H1 (cell line): ENCODE measurements at regions not wholly inside any gene's neighbourhood (a gene's known extent, or its start where the extent isn't known, plus 50 kb on each side); places are given as distances from the start of the nearest gene placed in this dataset.

Experiments
- CTCF ChIA-PET: fragments of 300-600 bp; sonication (Branson Sonifier 250); formaldehyde crosslinking; loops from one replicate; lab custom pipeline; 2021; ENCODE audit not compliant: partially characterized antibody; lab: Charles Lee
- POLR2A ChIA-PET: fragments of 300-600 bp; sonication (Branson Sonifier 250); formaldehyde crosslinking; loops from one replicate; lab custom pipeline; 2021; ENCODE audit warnings: inconsistent platforms; ENCODE audit not compliant: partially characterized antibody; lab: Charles Lee
- DNase-seq, 2 experiments: peaks; one replicate each; pipeline versions ENCODE4 v3.0.0 to v3.0.0-alpha.2; 2010 to 2022; ENCODE audit warnings: low spot score in 2 of 2, low read depth in 1 of 2, mixed read lengths in 1 of 2
- FAIRE-seq: peaks from 2 replicates; lab custom pipeline; 2011; peaks lifted over from hg19 to GRCh38; lab: Jason Lieb, UNC
- H2AFZ ChIP-seq: 2 replicates; pipeline ENCODE4 v1.8.1; 2012; ENCODE audit warnings: low read length, inconsistent platforms
- H2AK5ac ChIP-seq: 2 replicates; pipeline ENCODE4 v1.6.1; 2013; ENCODE audit warnings: low read depth, low read length
- H2BK120ac ChIP-seq: replicated peaks from 2 replicates; pipeline ENCODE3; 2013; ENCODE audit warnings: low read depth, low read length, inconsistent platforms
- H2BK12ac ChIP-seq: 2 replicates; pipeline ENCODE4 v1.6.1; 2013; ENCODE audit warnings: low read depth, low read length
- H2BK15ac ChIP-seq: 2 replicates; pipeline ENCODE4 v1.6.1; 2013; ENCODE audit warnings: low read length
- H2BK20ac ChIP-seq: 2 replicates; pipeline ENCODE4 v1.6.1; 2013; ENCODE audit warnings: low read length
- H2BK5ac ChIP-seq: 2 replicates; pipeline ENCODE4 v1.6.1; 2013; ENCODE audit warnings: low read depth, low read length
- H3K14ac ChIP-seq: 2 replicates; pipeline ENCODE4 v1.6.1; 2013; ENCODE audit warnings: inconsistent platforms; ENCODE audit not compliant: insufficient read length
- H3K18ac ChIP-seq: 2 replicates; pipeline ENCODE4 v1.6.1; 2013; ENCODE audit warnings: low read length; ENCODE audit errors: extremely low read depth
- H3K23ac ChIP-seq: 2 replicates; pipeline ENCODE4 v1.6.1; 2013; ENCODE audit warnings: inconsistent platforms; ENCODE audit not compliant: insufficient read length
- H3K23me2 ChIP-seq: 2 replicates; pipeline ENCODE4 v1.6.1; 2013; ENCODE audit warnings: low read depth, low read length
- H3K27ac ChIP-seq: 2 replicates; pipeline ENCODE4 v1.6.1; 2011; ENCODE audit warnings: low read depth, low read length, inconsistent platforms
- H3K27me3 ChIP-seq, 4 experiments: replicated peaks in 1 of 4; 1 replicate in 1 of 4; 2 replicates in 3 of 4; pipeline versions ENCODE4 v1.6.1 to v1.8.1; 2011 to 2013; ENCODE audit warnings: low read length in 3 of 4, mild to moderate bottlenecking in 3 of 4, inconsistent platforms in 2 of 4, mixed read lengths in 2 of 4, moderate library complexity in 1 of 4; ENCODE audit not compliant: control insufficient read depth in 3 of 4, insufficient read depth in 3 of 4; ENCODE audit errors: extremely low read depth in 1 of 4
- H3K36me3 ChIP-seq, 4 experiments: 2 replicates each; pipeline versions ENCODE4 v1.6.1 to v1.8.1; 2011 to 2013; ENCODE audit warnings: mild to moderate bottlenecking in 4 of 4, low read length in 3 of 4, moderate library complexity in 2 of 4, control low read depth in 1 of 4, inconsistent platforms in 1 of 4; ENCODE audit not compliant: insufficient read depth in 4 of 4, control insufficient read depth in 2 of 4
- H3K4ac ChIP-seq: replicated peaks from 2 replicates; pipeline ENCODE3; 2013; ENCODE audit warnings: low read length, low read depth, mixed read lengths, inconsistent platforms; ENCODE audit not compliant: insufficient read length
- H3K4me1 ChIP-seq, 4 experiments: replicated peaks in 1 of 4; 1 replicate in 1 of 4; 2 replicates in 3 of 4; pipeline versions ENCODE4 v1.6.1 to v1.8.1; 2011 to 2013; ENCODE audit warnings: low read length in 3 of 4, inconsistent platforms in 2 of 4, mixed read lengths in 1 of 4; ENCODE audit not compliant: insufficient read depth in 4 of 4, control insufficient read depth in 3 of 4
- H3K4me2 ChIP-seq, 2 experiments: 2 replicates each; pipeline versions ENCODE4 v1.6.1 to v1.8.1; 2011 to 2013; ENCODE audit warnings: low read depth in 2 of 2, low read length in 2 of 2, control low read depth in 1 of 2, inconsistent platforms in 1 of 2, mild to moderate bottlenecking in 1 of 2; ENCODE audit not compliant: insufficient read depth in 1 of 2
- H3K4me3 ChIP-seq, 4 experiments: fragments of 200-600, 300-600 bp in 1 of 4; sonication (generic), shearing (Covaris generic), sonication (Bioruptor Twin) in 1 of 4; 2 replicates each; pipeline versions ENCODE4 v1.5.1 to v1.8.1; 2011 to 2016; ENCODE audit warnings: low read length in 4 of 4, low read depth in 3 of 4, control low read depth in 2 of 4, inconsistent platforms in 2 of 4, mild to moderate bottlenecking in 2 of 4, mixed read lengths in 1 of 4, moderate library complexity in 1 of 4; ENCODE audit not compliant: insufficient read depth in 2 of 4; ENCODE audit errors: extremely low read depth in 1 of 4
- H3K56ac ChIP-seq: replicated peaks from 2 replicates; pipeline ENCODE3; 2013; ENCODE audit warnings: low read depth, mild to moderate bottlenecking, mixed read lengths, low read length, inconsistent platforms; ENCODE audit not compliant: insufficient read length
- H3K79me1 ChIP-seq: 2 replicates; pipeline ENCODE4 v1.6.1; 2013; ENCODE audit warnings: low read depth, low read length, control low read depth
- H3K79me2 ChIP-seq, 2 experiments: 2 replicates each; pipeline versions ENCODE4 v1.6.1 to v1.8.1; 2012 to 2013; ENCODE audit warnings: low read length in 2 of 2, mild to moderate bottlenecking in 2 of 2, inconsistent platforms in 1 of 2; ENCODE audit not compliant: insufficient read depth in 2 of 2, control insufficient read depth in 1 of 2
- H3K9ac ChIP-seq, 4 experiments: replicated peaks in 1 of 4; 1 replicate in 1 of 4; 2 replicates in 3 of 4; pipeline versions ENCODE4 v1.6.1 to v1.8.1; 2011 to 2013; ENCODE audit warnings: low read depth in 3 of 4, low read length in 3 of 4, control low read depth in 2 of 4, mild to moderate bottlenecking in 2 of 4, moderate library complexity in 2 of 4, inconsistent platforms in 1 of 4; ENCODE audit errors: extremely low read depth in 1 of 4
- H3K9me3 ChIP-seq, 2 experiments: 2 replicates each; pipeline versions ENCODE4 v1.6.1 to v1.8.1; 2012 to 2013; ENCODE audit warnings: mild to moderate bottlenecking in 2 of 2, moderate library complexity in 2 of 2, control low read depth in 1 of 2, inconsistent platforms in 1 of 2, low read depth in 1 of 2, low read length in 1 of 2, mixed read lengths in 1 of 2; ENCODE audit not compliant: insufficient read depth in 2 of 2
- H4K20me1 ChIP-seq, 2 experiments: replicated peaks in 1 of 2; 2 replicates each; pipeline versions ENCODE3 to v1.8.1; 2011 to 2013; ENCODE audit warnings: inconsistent platforms in 2 of 2, low read length in 2 of 2, mild to moderate bottlenecking in 1 of 2; ENCODE audit not compliant: insufficient read depth in 2 of 2, control insufficient read depth in 1 of 2
- H4K5ac ChIP-seq: 2 replicates; pipeline ENCODE4 v1.6.1; 2013; ENCODE audit warnings: low read length, low read depth, mixed read lengths, inconsistent platforms; ENCODE audit not compliant: insufficient read length
- H4K8ac ChIP-seq: 2 replicates; pipeline ENCODE4 v1.8.0; 2013; ENCODE audit warnings: mild to moderate bottlenecking, moderate library complexity, low read length, inconsistent platforms; ENCODE audit not compliant: insufficient read depth; ENCODE audit errors: extremely low read depth
- H4K91ac ChIP-seq: replicated peaks from 2 replicates; pipeline ENCODE3; 2013; ENCODE audit warnings: low read length, mixed read lengths, inconsistent platforms; ENCODE audit not compliant: insufficient read length
- EGR1 ChIP-seq: IDR thresholded peaks from 2 replicates; pipeline ENCODE4 v1.6.1; 2011; ENCODE audit warnings: low read depth, low read length, borderline replicate concordance
- EP300 ChIP-seq, 2 experiments: IDR thresholded peaks; 1 replicate in 1 of 2; 2 replicates in 1 of 2; pipeline ENCODE4 v1.6.1; 2011 to 2012; ENCODE audit warnings: low read depth in 2 of 2, low read length in 2 of 2, mild to moderate bottlenecking in 2 of 2, borderline replicate concordance in 1 of 2, inconsistent platforms in 1 of 2, moderate library complexity in 1 of 2
- GTF2F1 ChIP-seq: IDR thresholded peaks from 2 replicates; pipeline ENCODE4 v1.6.1; 2012; ENCODE audit warnings: low read depth, low read length, improper control_type of control experiment, borderline replicate concordance
- JUND ChIP-seq: IDR thresholded peaks from 2 replicates; pipeline ENCODE4 v1.6.1; 2011; ENCODE audit warnings: mild to moderate bottlenecking, improper control_type of control experiment, low read length
- PHF8 ChIP-seq: fragments of 200-600 bp; sonication (generic); conservative IDR thresholded peaks from 2 replicates; pipeline ENCODE4 v1.7.1; 2012; ENCODE audit warnings: low read depth, mild to moderate bottlenecking, inconsistent platforms, low read length, moderate library complexity
- POU5F1 ChIP-seq: IDR thresholded peaks from 2 replicates; pipeline ENCODE4 v1.6.1; 2011; ENCODE audit warnings: low read depth, mild to moderate bottlenecking, low read length, moderate library complexity
- SUZ12 ChIP-seq: fragments of 200-600 bp; sonication (generic); IDR thresholded peaks from 2 replicates; pipeline ENCODE4 v1.6.1; 2012; ENCODE audit warnings: mild to moderate bottlenecking, inconsistent platforms, low read length, moderate library complexity, mixed read lengths
- TEAD4 ChIP-seq: IDR thresholded peaks from 2 replicates; pipeline ENCODE4 v1.6.1; 2012; ENCODE audit warnings: low read depth, low read length, inconsistent platforms, mixed read lengths
- ZNF274 ChIP-seq: IDR thresholded peaks from 2 replicates; pipeline ENCODE4 v1.7.0; 2012; ENCODE audit warnings: low read length, borderline replicate concordance; ENCODE audit errors: extremely low read depth
- WGBS, 2 experiments: shearing (Covaris generic) in 1 of 2; methylation state at CpG; one replicate each; pipeline versions ENCODE4 v1.1.6 to v1.1.7; 2013 to 2015; ENCODE audit warnings: low lambda C conversion rate in 2 of 2, mixed read lengths in 2 of 2, inconsistent platforms in 1 of 2, low coverage in 1 of 2, missing lambda C conversion rate in 1 of 2; ENCODE audit not compliant: insufficient replicate concordance in 2 of 2, insufficient coverage in 1 of 2, insufficient read length in 1 of 2; ENCODE audit errors: extremely low coverage in 1 of 2, missing lambda C conversion rate in 1 of 2; 5-methylcytosine and 5-hydroxymethylcytosine counted together

- DNase-seq = no peak
- Histone ChIP-seq H3K9me3 (no peaks in the 10 kb centered on the region), H4K91ac (no peak overlapping the region), H3K18ac (no peak overlapping the region), H3K9ac (no peak overlapping the region), H2BK5ac (no peak overlapping the region), H2BK20ac (no peak overlapping the region), H3K27me3 (no peaks in the 10 kb centered on the region), H3K56ac (no peak overlapping the region), H3K79me1 (no peaks in the 10 kb centered on the region), H4K5ac (no peak overlapping the region), H3K4me2 (no peak overlapping the region), H3K36me3 (no peaks in the 10 kb centered on the region), H3K23me2 (no peaks in the 10 kb centered on the region), H3K23ac (no peak overlapping the region), H2BK12ac (no peak overlapping the region), H4K20me1 (no peaks in the 10 kb centered on the region), H4K8ac (no peak overlapping the region), H3K27ac (no peak overlapping the region), H3K4ac (no peak overlapping the region), H3K4me1 (no peaks in the 10 kb centered on the region), H3K14ac (no peak overlapping the region), H2AK5ac (no peak overlapping the region), H3K79me2 (no peaks in the 10 kb centered on the region), H2BK15ac (no peak overlapping the region), H2AFZ (no peak overlapping the region), H2BK120ac (no peak overlapping the region), H3K4me3 (no peak overlapping the region)
- FAIRE-seq = no peak
- POLR2A ChIA-PET = no interaction called here
- WGBS, 2 experiments = 88% methylated on average over 1 of the region's 1 CpG; no CpG with 5 or more reads in 1 of the 2 experiments
- CTCF ChIA-PET = interaction anchor here (0.5 to 1.5 kb wide), 2 partner anchors 144 to 159 kb away, joined by 3 to 5 read pairs; no protein-coding TSS in a partner anchor
- TF ChIP-seq EP300 (IDR thresholded peaks at IDR 0.05; ENCODE audit: borderline replicate concordance in 1 of 2, low read depth in 2 of 2, low read length in 2 of 2) = no peak
- no peak for TF ChIP-seq ZNF274
- no peak for TF ChIP-seq EGR1
- TF ChIP-seq SUZ12 = no peak
- TF ChIP-seq PHF8 = no peak
- TF ChIP-seq GTF2F1 = no peak
- no peak for TF ChIP-seq JUND
- TF ChIP-seq TEAD4 = no peak
- no peak for TF ChIP-seq POU5F1
Measured at GRCh38 chr2:228624733-228625132, 443.2 kb upstream of the SPHKAP start.
